Endothelial cell of umbilical vein (primary cell): ENCODE measurements at regions not wholly inside any gene's neighbourhood (a gene's known extent, or its start where the extent isn't known, plus 50 kb on each side); places are given as distances from the start of the nearest gene placed in this dataset.
A peak's percentile ranks its signal among the peaks of the same experiment; 100 is the strongest.

ENCODE experiments used
- BruUV-seq: library from RNA; stranded (reverse); fragments of 400-500 nt; replicated peaks from 2 replicates; lab custom pipeline; 2021; lab: Mats Ljungman, UMichigan
- CTCF ChIA-PET: fragments of 300-600, 350-600 bp; sonication (Branson Sonifier 250); formaldehyde crosslinking; loops from one replicate; lab custom pipeline; 2021; ENCODE audit warnings: antibody characterized with exemption, inconsistent platforms; lab: Charles Lee
- POLR2A ChIA-PET: fragments of 300-600, 350-600 bp; sonication (Branson Sonifier 250); formaldehyde crosslinking; loops from one replicate; lab custom pipeline; 2021; ENCODE audit warnings: antibody characterized with exemption, inconsistent platforms; lab: Charles Lee
- DNase-seq: peaks from one replicate; pipeline ENCODE4 v3.0.0-alpha.2; 2011; ENCODE audit warnings: low read depth, low spot score
- FAIRE-seq: peaks from 2 replicates; lab custom pipeline; 2011; peaks lifted over from hg19 to GRCh38; lab: Jason Lieb, UNC
- H2AFZ ChIP-seq: 2 replicates; pipeline ENCODE4 v1.6.0; 2012; ENCODE audit warnings: low read depth, low read length, control low read depth, inconsistent platforms
- H3K27ac ChIP-seq: 2 replicates; pipeline ENCODE4 v1.5.1; 2011; ENCODE audit warnings: low read depth, mild to moderate bottlenecking, control low read depth, low read length, moderate library complexity; ENCODE audit not compliant: insufficient read depth
- H3K27me3 ChIP-seq, 2 experiments: 2 replicates each; pipeline versions ENCODE4 v1.6.0 to v1.6.1; 2011; ENCODE audit warnings: low read length in 2 of 2, mixed read lengths in 1 of 2; ENCODE audit not compliant: control insufficient read depth in 2 of 2, insufficient read depth in 2 of 2
- H3K36me3 ChIP-seq, 2 experiments: 2 replicates in 1 of 2; 3 replicates in 1 of 2; pipeline ENCODE4 v1.5.1; 2011; ENCODE audit warnings: low read length in 2 of 2, mild to moderate bottlenecking in 1 of 2, moderate library complexity in 1 of 2; ENCODE audit not compliant: control insufficient read depth in 2 of 2, insufficient read depth in 2 of 2; ENCODE audit errors: extremely low read depth in 1 of 2
- H3K4me1 ChIP-seq: 3 replicates; pipeline ENCODE4 v1.5.1; 2011; ENCODE audit warnings: mild to moderate bottlenecking, low read length; ENCODE audit not compliant: control insufficient read depth, insufficient read depth; ENCODE audit errors: extremely low read depth
- H3K4me2 ChIP-seq: 2 replicates; pipeline ENCODE4 v1.6.1; 2011; ENCODE audit warnings: low read length, control low read depth, mixed read lengths; ENCODE audit not compliant: insufficient read depth
- H3K4me3 ChIP-seq, 3 experiments: fragments of 200-600 bp in 1 of 3; sonication (generic), shearing (Covaris generic) in 1 of 3; replicated peaks in 1 of 3; 2 replicates each; pipeline ENCODE4 v1.5.1; 2011 to 2016; ENCODE audit warnings: control low read depth in 3 of 3, low read length in 3 of 3, mild to moderate bottlenecking in 2 of 3, inconsistent platforms in 1 of 3, low read depth in 1 of 3, moderate library complexity in 1 of 3; ENCODE audit not compliant: insufficient read depth in 1 of 3
- H3K79me2 ChIP-seq: 2 replicates; pipeline ENCODE4 v1.6.0; 2012; ENCODE audit warnings: low read length, inconsistent platforms; ENCODE audit not compliant: control insufficient read depth, insufficient read depth
- H3K9ac ChIP-seq: replicated peaks from 2 replicates; pipeline ENCODE3; 2011; ENCODE audit warnings: low read length, control low read depth; ENCODE audit not compliant: insufficient read depth; ENCODE audit errors: extremely low read depth
- H3K9me1 ChIP-seq: replicated peaks from 3 replicates; pipeline ENCODE4 v1.6.0; 2011; ENCODE audit warnings: mild to moderate bottlenecking, low read length; ENCODE audit not compliant: control insufficient read depth, insufficient read depth; ENCODE audit errors: extremely low read depth
- H3K9me3 ChIP-seq: replicated peaks from 2 replicates; pipeline ENCODE4 v1.5.1; 2012; ENCODE audit warnings: low read length, inconsistent platforms; ENCODE audit not compliant: control insufficient read depth, insufficient read depth
- H4K20me1 ChIP-seq: replicated peaks from 2 replicates; pipeline ENCODE3; 2011; ENCODE audit warnings: mild to moderate bottlenecking, low read length; ENCODE audit not compliant: control insufficient read depth, insufficient read depth; ENCODE audit errors: extremely low read depth
- FOS ChIP-seq: IDR thresholded peaks from 2 replicates; pipeline ENCODE4 v1.6.1; 2011; ENCODE audit warnings: mild to moderate bottlenecking, low read length, moderate library complexity, borderline replicate concordance; ENCODE audit not compliant: insufficient read depth
- JUN ChIP-seq: IDR thresholded peaks from 2 replicates; pipeline ENCODE4 v1.6.1; 2011; ENCODE audit warnings: borderline replicate concordance, low read depth; ENCODE audit not compliant: insufficient read length, insufficient read depth
- MYC ChIP-seq: IDR thresholded peaks from one replicate; pipeline ENCODE4 v1.6.1; 2011; ENCODE audit warnings: mild to moderate bottlenecking, low read depth, low read length
- dilution Hi-C: fragments of 300-500 bp; cut with MboI; formaldehyde crosslinking; loops from one replicate; pipeline ENCODE4 v1.15.0; 2019; ENCODE audit warnings: low sequenced_read_pairs; ENCODE audit not compliant: extremely low pct_ligation_motif_present
- intact Hi-C: fragments of 100-400 bp; cut with micrococcal nuclease; formaldehyde crosslinking; loops from one replicate; pipeline ENCODE4 v1.10.0; 2022

DNA sequence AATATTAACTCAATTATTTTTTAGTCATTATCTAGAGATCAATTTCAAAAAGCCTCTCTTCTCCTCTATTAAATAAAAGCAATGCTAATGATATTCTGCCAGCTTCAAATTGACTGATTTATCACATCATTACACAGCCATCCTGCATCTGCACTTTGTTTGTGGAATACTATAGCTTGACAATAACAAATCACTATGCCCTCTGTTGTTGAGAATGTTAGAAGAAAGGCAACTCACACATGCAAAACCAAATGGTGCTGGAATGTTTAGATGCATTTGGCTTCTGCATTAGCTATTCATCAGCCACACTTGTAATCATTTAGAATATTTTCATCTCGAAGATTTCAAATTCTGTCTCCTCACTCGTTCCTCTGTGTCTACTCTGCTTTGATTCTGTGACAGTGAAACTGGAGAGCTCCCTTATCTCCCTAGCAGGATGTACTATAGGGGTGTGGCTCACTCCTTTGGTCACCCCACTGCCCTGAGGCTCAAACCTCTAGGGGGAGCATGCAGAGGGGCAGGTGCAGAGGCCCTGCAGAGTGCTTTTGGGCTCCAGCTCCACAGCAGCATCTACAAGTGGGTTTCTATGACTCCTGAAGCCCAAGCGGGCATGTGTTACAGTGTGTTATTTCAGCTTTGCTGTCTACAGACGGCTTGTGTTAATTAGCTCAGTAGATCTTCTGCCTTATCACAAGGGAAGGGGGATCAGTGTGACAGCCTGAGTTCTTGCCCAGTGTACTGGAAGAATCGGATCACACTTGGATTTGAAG is 454.1 kb upstream of the BCHE start:
- Histone ChIP-seq H3K4me2 (no peak overlapping the region), H3K9me3 (no peaks in the 10 kb centered on the region), H3K9ac (no peak overlapping the region), H3K4me3 (no peak overlapping the region), H3K36me3 (no peaks in the 10 kb centered on the region), H3K27me3 (no peaks in the 10 kb centered on the region), H2AFZ (no peak overlapping the region), H4K20me1 (no peaks in the 10 kb centered on the region), H3K9me1 (no peaks in the 10 kb centered on the region), H3K27ac (no peak overlapping the region), H3K79me2 (no peaks in the 10 kb centered on the region), H3K4me1 (no peaks in the 10 kb centered on the region)
- FAIRE-seq, result no peak
- intact Hi-C loops (no loop called here), dilution Hi-C loops (no loop called here)
- BruUV-seq, result no TSS peak
- no peak for DNase-seq
- ChIA-PET POLR2A (no interaction called here), CTCF (no interaction called here)
- no peak for TF ChIP-seq MYC

DNA sequence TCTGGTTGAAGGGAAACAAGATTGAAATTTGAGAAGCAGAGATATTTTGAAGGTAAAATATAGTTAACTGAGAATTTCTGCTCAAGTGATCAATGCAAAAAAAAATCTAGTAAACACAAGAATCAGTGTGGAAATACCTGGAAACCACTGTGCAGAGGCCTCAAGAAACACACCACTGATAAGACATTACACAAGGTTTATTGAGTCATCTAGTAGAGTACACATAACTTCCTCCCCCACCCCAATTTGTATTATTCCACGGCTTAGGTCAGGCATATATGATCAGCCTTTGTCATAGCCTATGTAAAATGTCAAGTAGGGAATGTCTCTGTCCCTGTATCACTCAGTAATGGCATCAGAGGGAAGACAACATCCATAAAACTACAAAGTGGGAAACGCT is 447.8 kb upstream of the BCHE start:
- dilution Hi-C loops (no loop called here), intact Hi-C loops (no loop called here)
- Histone ChIP-seq H3K27ac (no peak overlapping the region), H3K9me3 (no peaks in the 10 kb centered on the region), H2AFZ (no peak overlapping the region), H4K20me1 (no peaks in the 10 kb centered on the region), H3K4me1 (peaks cover 3% of the 10 kb centered on the region), H3K79me2 (no peaks in the 10 kb centered on the region), H3K4me3 (no peak overlapping the region), H3K9ac (no peak overlapping the region), H3K4me2 (no peak overlapping the region), H3K9me1 (no peaks in the 10 kb centered on the region), H3K27me3 (no peaks in the 10 kb centered on the region), H3K36me3 (no peaks in the 10 kb centered on the region)
- DNase-seq, result peak; percentile 13
- TF ChIP-seq FOS, result peak; percentile 5
- no peak for TF ChIP-seq JUN
- CTCF ChIA-PET, result no interaction called here
- BruUV-seq, result no TSS peak
- POLR2A ChIA-PET, result no interaction called here
- peak; percentile 35 for FAIRE-seq
